RPMI8226 (cell line): ENCODE measurements at regions not wholly inside any gene's neighbourhood (a gene's known extent, or its start where the extent isn't known, plus 50 kb on each side); places are given as distances from the start of the nearest gene placed in this dataset.

ENCODE experiments used
- DNase-seq: peaks from one replicate; pipeline ENCODE4 v3.0.0-alpha.2; 2015

GRCh38 chr4:96841801-96842200 lies 1001.9 kb downstream of the PDHA2 start:
- DNase-seq: no peak

GRCh38 chr4:96844858-96845490 lies 1005.1 kb downstream of the PDHA2 start:
- DNase-seq: no peak

- no peak for DNase-seq
Observed at GRCh38 chr4:96845819-96846218, 1005.9 kb downstream of the PDHA2 start.

- no peak for DNase-seq
Observed at GRCh38 chr4:96874657-96875056, 1034.8 kb downstream of the PDHA2 start.

GRCh38 chr4:96879527-96879926 lies 1039.6 kb downstream of the PDHA2 start:
- DNase-seq: no peak

- DNase-seq: no peak
Observed at GRCh38 chr4:96887857-96888256, 1048.0 kb downstream of the PDHA2 start.

GRCh38 chr4:96894621-96895020 lies 1054.7 kb downstream of the PDHA2 start:
- no peak for DNase-seq

- no peak for DNase-seq
Observed at GRCh38 chr4:96895826-96896225, 1055.9 kb downstream of the PDHA2 start.

- DNase-seq: no peak
Observed at GRCh38 chr4:96912716-96913115, 1072.8 kb downstream of the PDHA2 start.

- no peak for DNase-seq
Observed at GRCh38 chr4:96913441-96914080, 1073.7 kb downstream of the PDHA2 start.

- DNase-seq: no peak
Observed at GRCh38 chr4:96916711-96917110, 1076.8 kb downstream of the PDHA2 start.

GRCh38 chr4:96936886-96937285 lies 1097.0 kb downstream of the PDHA2 start:
- no peak for DNase-seq

- no peak for DNase-seq
Observed at GRCh38 chr4:96946552-96946951, 1106.7 kb downstream of the PDHA2 start.

GRCh38 chr4:96952610-96953009 lies 1112.7 kb downstream of the PDHA2 start:
- no peak for DNase-seq

- DNase-seq: no peak
Observed at GRCh38 chr4:96955226-96955625, 1115.3 kb downstream of the PDHA2 start.

GRCh38 chr4:96955691-96956090 lies 1115.8 kb downstream of the PDHA2 start:
- no peak for DNase-seq

- DNase-seq: no peak
Observed at GRCh38 chr4:96969455-96969854, 1129.6 kb downstream of the PDHA2 start.

- no peak for DNase-seq
Observed at GRCh38 chr4:96972920-96973319, 1133.0 kb downstream of the PDHA2 start.

- no peak for DNase-seq
Observed at GRCh38 chr4:96974295-96974694, 1134.4 kb downstream of the PDHA2 start.

GRCh38 chr4:96983830-96984229 lies 1143.9 kb downstream of the PDHA2 start:
- DNase-seq: no peak

- no peak for DNase-seq
Observed at GRCh38 chr4:96986816-96987215, 1146.9 kb downstream of the PDHA2 start.

GRCh38 chr4:96991083-96991482 lies 1151.2 kb downstream of the PDHA2 start:
- no peak for DNase-seq

GRCh38 chr4:96992443-96992842 lies 1150.8 kb downstream of the STPG2 start:
- no peak for DNase-seq

GRCh38 chr4:96993560-96993959 lies 1149.7 kb downstream of the STPG2 start:
- DNase-seq: no peak

- DNase-seq: no peak
Observed at GRCh38 chr4:97003715-97004114, 1139.6 kb downstream of the STPG2 start.
